ENCODE measurements at regions not wholly inside any gene's neighbourhood (a gene's known extent, or its start where the extent isn't known, plus 50 kb on each side); places are given as distances from the start of the nearest gene placed in this dataset.

DNA sequence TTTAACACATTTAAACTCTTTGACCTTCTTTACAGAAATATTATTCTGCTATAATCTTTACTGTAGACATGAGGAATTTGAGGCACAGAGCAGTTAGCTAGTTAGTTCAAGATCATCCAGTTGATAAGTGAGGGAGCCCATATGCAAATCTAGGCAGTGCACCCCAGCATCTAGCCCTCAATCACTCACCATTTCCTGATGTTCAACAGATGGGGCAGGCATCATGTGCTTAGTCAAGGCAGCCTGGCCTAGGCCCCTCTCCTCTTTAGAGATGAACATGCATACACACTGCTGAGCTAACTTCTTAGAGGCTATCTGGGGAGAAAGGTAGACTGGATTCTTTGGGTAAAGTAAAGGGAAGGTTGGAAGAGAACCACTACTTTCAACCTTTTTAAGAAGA lies 206.8 kb upstream of the SLC24A2 start:
- DNase-seq, result no peak

DNA sequence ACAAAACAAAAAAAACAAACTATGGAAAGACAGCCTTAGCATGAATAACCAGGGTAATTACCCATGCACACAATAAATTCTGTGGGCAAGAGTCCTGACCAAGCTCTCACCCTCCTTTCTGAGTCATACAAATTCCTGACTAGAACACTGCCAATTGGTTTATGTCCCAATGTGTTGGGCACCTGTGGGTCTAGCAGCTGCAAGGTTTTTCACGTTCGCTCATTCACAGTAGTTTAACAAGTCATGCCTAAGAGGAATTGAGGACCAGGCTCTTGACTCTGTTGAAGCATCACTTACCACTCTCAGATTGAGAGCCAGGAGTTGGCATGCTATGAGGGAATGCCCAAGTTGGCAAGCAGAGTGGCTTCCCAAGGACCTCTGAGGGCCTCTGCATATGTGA lies 205.5 kb upstream of the SLC24A2 start:
- no peak for DNase-seq

DNA sequence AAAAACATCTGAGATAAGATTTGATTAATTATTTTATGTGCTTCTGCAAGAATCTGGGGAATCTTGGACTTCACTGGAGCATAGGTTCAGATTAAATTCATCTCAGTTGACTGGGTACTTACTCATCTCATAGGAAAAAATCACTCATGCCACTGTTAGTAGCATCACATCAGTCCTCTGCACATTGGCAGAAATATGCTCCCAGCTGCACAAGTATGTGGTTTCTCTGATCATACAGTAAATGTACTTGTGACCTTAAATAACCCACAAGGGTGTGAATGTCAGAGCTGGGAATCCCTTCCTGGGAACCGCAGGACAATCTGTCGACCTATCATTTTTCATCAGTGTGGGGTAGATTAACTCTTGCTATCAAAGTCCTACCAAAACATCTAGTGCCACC lies 203.7 kb upstream of the SLC24A2 start:
- no peak for DNase-seq

DNA sequence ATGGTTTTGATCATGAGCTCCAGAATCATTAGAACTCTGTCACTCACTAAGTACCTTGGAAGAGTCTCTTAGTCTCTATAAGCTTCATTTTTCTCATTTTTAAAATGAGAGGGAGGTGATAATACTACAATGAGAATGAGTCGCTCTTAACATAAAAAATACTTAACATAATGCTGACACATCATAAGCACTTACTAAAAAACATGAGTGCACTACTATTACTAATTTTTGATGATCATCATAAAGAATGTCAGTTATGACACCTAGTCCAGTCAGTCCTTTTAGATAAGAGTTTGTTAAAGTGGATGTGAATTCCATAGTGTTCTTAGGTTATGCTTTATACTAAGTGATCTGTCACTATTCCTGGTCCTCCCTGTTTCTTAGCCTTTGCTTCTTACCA lies 200.4 kb upstream of the SLC24A2 start:
- no peak for DNase-seq

DNA sequence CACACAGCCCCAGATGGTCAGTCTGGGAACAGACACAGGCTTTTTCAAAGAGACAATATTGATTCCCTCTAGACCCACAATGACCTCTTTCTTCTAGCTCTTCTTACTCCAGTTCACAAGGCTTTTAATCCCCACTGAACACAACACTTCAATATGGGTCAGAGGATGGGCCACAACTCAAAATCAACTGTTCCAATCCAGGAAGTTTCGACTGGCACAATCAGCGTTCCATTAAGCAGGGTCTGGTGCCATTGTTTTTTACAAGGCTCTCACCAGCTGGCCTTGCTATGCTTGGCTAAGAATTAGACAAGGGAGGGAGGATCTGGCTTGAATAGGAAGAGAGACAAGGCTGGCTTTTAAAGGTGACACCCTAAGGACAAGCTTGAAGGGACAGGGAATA lies 199.4 kb upstream of the SLC24A2 start:
- DNase-seq, result no peak

DNA sequence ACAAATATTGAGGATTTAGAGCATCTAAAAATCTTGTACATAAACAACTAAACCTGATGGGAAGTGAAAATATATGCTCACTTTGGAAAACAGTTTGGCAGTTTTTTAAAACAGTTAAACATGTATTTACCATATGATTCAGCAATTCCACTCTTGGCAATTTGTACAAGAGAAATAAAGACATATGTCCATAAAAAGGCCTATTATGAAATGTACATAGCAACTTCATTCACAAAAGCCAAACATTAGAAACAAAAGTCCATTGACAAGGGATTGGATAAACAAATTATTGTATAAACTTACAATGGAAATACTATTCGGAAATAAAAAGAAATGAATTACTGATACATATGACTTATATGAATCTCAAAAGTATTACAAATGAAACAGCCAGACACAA lies 196.2 kb upstream of the SLC24A2 start:
- no peak for DNase-seq

DNA sequence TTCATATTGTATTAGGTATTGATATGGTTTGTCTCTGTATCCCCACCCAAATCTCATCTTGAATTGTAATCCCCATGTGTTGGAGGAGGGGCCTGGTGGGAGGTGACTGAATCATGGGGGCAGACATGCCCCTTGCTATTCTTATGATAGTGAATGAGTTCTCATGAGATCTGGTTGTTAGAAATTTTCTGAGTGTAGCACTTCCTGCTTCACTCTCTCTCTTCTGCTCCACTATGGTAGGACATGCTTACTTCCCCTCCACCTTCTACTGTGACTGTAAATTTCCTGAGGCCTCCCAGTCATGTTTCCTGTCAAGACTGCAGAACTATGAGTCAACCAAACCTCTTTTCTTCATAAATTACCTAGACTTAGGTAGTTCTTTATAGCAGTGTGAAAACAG lies 187.4 kb upstream of the SLC24A2 start:
- no peak for DNase-seq

DNA sequence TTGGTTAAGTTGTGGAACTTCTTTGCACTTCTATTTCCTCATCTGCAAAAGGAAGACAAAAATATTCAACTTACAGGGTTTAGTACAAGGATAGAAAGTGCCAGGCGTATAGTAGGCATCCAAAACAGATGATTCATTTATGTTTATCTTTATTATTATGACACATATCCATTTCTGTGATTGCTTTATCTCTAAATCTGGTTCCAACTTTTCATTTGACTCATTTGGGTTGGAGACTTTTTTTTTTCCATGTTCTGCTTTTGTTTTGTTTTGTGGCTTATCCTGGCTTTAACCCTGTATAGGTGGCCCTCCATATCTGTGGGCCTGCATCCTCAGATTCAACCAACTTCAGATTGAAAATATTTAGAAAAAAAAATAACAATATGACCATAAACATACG lies 186.7 kb upstream of the SLC24A2 start:
- DNase-seq, result no peak

DNA sequence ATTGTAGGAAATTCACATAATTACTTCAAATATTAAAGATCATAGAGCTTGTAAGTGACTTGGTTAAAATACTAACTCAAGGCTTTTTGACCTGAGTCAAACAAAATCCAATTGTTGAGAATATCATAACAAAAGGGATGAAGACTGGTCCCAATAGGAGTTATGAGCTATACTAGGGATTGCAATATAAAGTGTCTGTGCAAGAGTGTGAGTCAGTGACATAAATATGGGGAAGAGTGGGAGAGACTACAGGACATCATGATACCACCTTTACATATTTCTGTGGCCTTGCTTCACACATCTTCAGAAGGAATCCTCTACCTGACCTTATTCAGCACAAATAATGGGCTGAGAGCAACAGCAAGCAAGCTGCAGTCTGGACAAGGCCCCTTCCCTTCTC lies 180.9 kb upstream of the SLC24A2 start:
- DNase-seq, result no peak

DNA sequence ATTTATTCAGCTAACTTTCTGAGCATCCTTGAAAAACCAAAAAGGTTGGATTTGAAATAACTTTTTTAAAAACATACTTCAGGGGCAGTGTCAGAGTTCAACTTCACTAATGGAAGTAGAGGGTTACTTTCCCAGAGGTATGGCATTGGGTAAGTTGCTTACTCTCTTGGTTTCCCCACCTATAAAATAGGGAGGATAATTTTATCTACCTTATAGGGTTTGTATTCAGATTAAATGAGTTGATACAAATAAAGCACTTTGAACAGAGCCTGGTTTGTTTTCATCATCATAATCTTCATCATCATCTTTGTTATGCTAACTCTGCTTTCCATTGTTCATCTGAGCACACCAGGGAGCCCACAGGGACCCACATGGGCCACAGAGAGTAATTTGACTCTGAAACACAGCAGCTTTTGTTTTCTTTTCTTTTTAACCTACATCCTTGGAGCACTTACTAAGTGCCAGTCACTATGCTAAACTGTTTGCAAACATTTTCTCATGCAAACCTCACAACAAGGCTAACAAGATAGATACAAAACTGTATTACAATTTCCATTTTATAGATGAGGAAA lies 179.1 kb upstream of the SLC24A2 start:
- no peak for DNase-seq

DNA sequence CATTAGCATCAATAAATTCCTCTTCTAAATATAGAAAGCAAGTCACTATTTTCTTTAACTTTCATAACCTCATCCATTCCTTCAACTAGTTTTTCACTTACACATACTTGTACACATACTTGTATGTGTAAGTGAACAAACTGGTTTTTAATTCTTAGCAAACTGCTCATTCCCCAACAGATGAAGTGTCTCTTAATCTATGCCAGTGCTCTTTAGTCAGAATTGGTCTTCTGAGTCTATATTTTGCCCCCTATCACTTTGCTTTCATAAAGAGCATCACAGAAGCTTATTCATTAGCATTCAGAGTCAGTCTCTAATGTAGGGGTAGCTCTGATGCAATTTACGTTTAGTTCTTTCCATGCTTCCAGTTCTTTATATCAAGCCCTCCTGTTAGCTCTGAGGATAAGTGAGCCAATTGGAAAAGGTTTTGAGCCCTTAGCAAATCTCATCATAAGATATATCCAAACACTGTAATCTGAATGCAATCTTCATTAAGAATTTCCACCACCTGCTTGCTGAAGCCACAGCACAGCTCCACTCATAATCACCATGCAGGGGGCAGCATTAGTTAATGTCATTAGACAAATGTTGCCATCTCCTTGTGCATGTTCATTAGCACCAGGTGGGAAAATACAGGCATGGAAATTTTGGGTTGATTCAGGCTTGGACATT lies 178.5 kb upstream of the SLC24A2 start:
- no peak for DNase-seq

DNA sequence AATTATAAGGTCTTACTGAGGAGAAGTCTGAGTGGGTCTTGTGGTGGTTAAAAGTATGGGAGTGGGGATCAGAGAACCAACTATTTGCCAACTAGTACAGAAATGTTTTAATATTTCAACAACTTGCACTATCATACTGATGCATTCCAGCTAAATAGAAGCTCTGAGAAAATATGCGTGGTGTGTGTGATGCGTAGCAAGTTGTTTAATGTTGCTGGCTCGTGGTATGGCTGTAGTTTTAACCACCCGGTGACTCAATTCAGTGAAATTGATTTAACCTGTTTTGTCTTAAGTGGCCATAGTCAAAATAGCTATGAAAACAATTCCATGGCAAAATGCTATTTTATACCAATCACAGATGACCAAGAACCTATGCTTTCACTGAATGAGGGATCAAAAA lies 176.5 kb upstream of the SLC24A2 start:
- DNase-seq, result no peak

DNA sequence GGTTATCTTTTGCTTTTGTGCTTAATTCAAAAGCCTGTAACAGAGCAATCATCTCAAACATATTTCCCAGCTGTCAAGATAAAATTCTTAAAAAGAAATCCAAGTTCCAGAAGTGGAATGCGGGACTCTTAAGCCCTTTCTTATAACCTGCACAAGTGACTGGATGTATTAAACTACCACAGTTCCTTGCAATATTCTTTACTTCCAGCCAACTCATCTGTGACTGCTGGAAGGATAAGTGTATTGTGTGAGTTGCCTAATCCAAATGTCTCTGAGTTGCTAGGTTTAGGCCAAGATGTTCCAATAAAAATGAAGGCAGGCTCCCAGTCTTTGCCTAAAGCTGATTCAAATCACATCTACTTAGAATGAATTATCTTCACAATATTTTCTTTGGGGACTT lies 159.2 kb upstream of the SLC24A2 start:
- no peak for DNase-seq

DNA sequence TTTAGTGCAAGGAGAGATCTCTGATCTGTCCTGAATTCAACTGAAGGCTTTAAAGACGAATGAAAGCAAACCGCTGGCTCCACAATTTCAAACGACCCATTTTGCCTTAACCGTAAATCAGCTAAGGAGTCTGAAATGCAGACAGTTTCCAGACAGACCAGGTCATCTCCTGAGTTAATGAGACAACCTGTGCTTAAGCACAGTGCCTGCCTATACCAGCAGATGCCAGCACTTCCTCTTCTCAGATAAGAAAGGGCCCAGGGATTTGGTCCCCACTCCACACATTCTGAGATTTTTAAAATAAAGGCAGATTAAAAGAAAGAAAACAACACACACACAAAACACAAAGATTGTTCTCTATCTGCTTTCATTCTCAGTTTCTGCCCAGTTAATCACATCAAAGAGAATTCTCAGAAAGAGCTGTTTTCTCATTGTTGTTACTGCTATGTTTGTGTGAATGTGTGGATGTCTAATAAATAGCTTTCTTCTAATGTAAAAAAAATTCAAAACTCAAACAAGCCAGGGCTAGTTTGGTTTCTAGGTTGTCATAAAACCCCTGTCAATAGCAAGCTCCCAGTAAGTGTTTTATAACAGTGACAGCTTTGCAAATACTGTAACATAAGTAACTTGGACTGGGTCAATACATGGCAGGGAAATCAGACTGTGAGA lies 157.7 kb upstream of the SLC24A2 start:
- DNase-seq, result no peak

DNA sequence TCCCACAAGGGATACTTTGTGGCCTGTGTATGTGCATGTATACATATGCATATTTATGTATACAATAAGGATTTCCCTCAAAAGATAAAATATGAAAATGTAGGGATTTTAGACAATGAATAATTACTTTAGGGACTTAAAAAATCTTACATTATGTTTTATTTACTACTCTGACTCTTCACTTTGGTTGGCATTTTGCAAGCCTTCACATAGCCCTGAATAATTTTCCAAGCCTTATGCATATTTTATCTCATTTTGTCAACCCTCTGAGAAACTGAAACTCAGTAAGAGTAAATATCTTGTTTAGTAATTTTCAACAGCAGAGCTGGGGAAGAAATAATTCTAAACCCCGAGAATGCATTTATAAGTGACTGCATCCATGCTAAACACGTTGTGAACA lies 153.0 kb upstream of the SLC24A2 start:
- DNase-seq, result no peak

DNA sequence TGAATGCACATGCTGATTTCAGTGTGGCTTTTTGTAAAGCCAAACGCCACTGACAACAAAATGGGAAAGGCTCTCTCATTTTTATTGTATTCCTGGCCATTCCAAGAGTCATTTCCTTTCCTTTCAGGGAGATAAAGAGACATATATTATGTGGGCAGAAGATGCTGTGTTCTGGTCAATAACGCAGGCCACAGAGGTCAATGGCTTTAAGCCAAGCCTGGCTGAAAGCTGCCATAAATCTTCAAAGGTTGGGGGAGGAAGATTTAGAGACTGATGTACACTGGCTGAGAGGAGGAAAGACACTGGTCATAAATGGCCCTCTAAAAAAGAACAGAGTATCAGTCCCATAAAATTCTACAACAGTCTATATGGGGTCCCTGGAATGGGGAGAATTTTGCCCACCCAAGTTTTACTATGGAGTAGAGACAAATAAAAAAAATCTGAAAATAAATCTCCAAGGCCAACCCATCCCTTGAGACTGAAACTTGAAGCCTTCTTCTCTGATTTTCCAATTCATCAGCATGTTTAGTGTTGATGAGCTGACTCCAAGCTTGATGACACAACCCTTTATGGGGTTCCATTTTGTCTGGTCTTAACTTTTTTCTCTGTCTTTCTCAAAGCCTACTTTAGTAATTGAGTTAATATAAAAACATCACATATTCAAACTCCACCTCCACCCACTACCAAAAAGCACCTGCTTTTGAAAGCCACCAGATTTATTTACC lies 152.1 kb upstream of the SLC24A2 start:
- no peak for DNase-seq

DNA sequence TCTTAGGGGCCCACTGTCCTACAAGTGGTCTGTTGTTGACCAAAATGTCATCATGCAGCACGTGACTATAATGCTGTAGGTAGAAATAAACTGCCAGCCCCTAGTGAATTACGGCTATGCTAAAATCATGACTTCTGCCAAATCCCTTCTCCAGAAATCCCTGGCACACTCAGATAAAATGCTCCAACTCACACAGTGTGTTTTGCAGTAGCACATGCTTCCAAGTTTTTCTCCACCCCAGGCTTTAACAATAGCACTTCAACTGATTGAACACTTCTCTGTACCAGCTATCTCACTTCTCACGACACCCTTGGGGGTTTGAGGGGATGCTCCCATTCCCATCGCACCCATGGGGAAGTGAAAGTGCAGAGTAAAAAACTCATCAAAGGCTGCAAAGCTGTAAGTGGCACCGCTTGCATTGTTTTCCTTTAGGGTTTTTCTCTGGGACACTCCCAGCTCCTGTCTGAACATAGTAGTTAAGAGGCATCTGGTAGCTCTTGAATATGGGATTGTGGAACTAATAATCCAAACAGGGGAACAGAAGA lies 151.0 kb upstream of the SLC24A2 start:
- no peak for DNase-seq

DNA sequence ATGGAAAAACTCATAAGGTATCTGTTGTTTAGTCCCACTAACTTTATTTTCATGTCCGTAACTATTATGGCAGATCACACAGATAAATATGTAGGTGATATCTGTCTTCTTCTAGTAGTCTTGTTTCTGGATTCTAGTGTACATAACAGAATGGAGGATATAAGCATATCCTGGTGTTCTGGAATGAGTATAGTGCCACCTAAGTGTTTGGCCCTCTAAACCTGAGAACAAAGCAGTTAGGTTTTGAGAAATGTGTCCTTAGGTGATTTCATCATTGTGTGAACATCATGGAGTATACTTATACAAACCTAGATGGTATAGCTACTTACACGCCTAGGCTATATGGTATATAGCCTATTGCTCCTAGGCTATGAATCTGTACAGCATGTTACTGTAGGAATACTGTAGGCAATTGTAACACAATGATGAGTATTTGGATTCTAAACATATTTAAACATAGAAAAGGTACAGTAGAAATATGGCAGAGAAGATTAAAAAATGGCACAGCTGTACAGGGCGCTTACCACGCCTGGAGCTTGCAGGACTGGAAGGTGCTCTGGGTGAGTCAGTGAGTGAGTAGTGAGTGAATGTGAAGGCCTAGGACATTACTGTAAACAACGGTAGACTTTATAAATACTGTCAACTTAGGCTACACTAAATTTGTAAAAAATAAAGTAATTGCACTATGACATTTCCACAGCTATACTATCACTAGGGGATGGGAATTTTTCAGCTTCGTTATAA lies 150.3 kb upstream of the SLC24A2 start:
- no peak for DNase-seq

DNA sequence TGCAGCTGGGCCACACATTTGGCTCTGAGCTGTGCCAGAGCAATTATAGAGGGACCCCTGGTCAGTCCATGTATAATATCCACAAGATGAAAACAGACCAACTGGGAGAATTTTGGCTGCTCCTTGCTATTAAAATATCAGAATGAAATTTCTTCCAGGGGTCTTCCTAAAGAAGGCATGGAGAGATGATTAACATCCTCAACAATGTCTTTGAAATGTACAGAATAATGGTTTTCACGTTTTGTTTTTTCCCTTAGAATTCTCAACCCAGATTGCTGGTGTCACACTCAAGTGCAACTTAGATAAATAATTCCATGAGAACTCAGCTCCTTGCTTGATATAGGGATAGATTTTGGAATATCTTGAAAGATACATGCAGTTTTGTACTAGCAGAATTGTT lies 148.3 kb upstream of the SLC24A2 start:
- no peak for DNase-seq

DNA sequence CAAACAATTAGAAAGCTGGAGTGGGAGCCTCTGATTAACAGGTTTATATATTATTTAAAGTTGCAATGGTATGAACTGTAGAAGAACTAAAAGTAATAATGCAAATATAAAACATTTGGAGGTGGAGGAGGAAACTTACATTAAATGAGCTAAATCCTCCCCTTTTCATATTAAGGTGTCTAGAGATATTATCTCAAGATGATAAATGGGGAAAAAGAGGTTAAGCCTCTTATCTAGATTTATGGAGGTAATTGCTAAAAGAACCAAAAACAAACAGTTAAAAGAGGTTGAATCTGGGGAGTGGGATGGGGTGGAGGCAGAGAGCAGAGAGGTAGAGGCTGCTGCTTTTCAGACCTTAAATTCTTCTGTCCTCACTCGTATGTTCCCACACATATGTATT lies 147.8 kb upstream of the SLC24A2 start:
- no peak for DNase-seq

DNA sequence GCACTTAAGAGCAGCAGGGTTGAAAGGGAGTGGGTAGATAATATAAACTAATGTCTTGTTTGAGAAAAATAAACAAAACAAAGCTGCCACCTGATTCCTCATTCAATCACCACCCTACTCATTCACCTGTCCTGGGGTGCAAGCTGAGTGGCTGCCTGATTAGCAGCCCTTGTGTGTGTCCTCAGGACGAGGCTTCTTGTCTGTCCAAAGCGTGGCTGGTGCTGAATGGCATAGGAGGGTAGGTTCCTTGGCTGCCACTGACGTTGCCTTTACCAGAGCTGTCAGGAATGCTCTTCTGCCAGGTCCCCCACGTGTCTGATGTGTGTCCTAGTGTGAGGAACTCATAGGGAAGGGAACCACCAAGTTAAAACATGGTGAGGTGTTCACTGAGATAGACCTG lies 146.6 kb upstream of the SLC24A2 start:
- DNase-seq, result no peak

DNA sequence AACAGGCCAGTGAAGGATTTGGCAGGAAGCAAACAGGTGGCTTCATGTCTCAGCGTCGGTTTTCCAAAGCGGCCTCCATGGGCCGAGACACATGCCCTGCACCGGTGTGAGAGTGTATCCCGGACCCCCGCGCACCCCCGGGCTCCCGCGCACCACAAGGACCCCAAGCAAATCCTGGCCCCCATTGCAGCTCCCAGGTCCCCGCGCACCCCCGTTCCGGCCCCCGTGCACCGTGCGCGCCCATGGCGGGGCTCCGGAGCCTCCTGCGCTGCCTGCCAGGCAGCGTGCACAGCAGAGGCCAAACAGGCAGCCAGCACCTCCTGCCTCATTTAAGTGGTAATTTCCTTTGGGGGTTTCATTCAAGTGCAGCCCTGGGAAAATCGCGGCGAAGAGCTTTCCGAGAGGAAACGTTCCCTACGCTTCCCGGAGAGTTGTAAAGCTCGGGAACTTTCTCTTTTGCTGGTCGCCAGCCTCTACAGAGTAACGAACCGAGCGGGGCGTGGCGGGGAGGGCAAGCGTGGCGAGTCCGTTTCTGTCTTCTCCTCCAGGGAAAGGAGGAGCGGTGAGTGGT lies 145.5 kb upstream of the SLC24A2 start:
- no peak for DNase-seq
